Motor neuron (in vitro differentiated cells): ENCODE measurements at regions not wholly inside any gene's neighbourhood (a gene's known extent, or its start where the extent isn't known, plus 50 kb on each side); places are given as distances from the start of the nearest gene placed in this dataset.

Experiments
- ATAC-seq, 8 experiments: fragments of 200-7000 bp; cut with Tn5 transposase; replicated peaks in 6 of 8; 2 replicates each; pipeline ENCODE4 v1.8.0; 2021; ENCODE audit warnings: mild to moderate bottlenecking in 8 of 8, moderate library complexity in 8 of 8
- H3K27ac ChIP-seq, 2 donors: fragments of 250-450 bp; sonication (Bioruptor Pico); 2 replicates each; pipeline ENCODE4 v1.9.0; 2021; ENCODE audit warnings: antibody characterized with exemption in 2 of 2, mild to moderate bottlenecking in 2 of 2, moderate library complexity in 1 of 2
- H3K4me1 ChIP-seq, 2 donors: fragments of 250-450 bp; sonication (Bioruptor Pico); replicated peaks in 1 of 2; 2 replicates each; pipeline ENCODE4 v1.6.1; 2021; ENCODE audit warnings: antibody characterized with exemption in 2 of 2, mild to moderate bottlenecking in 2 of 2, moderate library complexity in 1 of 2
- H3K4me3 ChIP-seq, 5 donors: fragments of 250-450 bp; sonication (Bioruptor Pico); 2 replicates each; pipeline ENCODE4 v1.9.0; 2021; ENCODE audit warnings: antibody characterized with exemption in 5 of 5, mild to moderate bottlenecking in 5 of 5, moderate library complexity in 4 of 5
- WGBS, 10 experiments: fragments of 450-650 bp; shearing (Covaris generic); methylation state at CpG; one replicate each; pipeline ENCODE4 v1.0.0; 2022; 5-methylcytosine and 5-hydroxymethylcytosine counted together
- in situ Hi-C, 9 experiments: fragments of 400-800 bp; cut with MboI; loops; one replicate each; pipeline ENCODE4 v1.15.0; 2021; ENCODE audit warnings: low sequenced_read_pairs in 9 of 9, low pct_unique_long_range_greater_than_20kb in 2 of 9; ENCODE audit not compliant: unreplicated experiment in 9 of 9

GRCh38 chr1:55539652-55540512, 324.7 kb upstream of the USP24 start:
- H3K4me3 ChIP-seq, result no peak overlapping the region
- in situ Hi-C loops, result no loop called here

GRCh38 chr1:55538428-55538827, 323.3 kb upstream of the USP24 start:
- H3K27ac ChIP-seq, result no peak overlapping the region
- peaks cover 4 to 11% of the 10 kb centered on the region in 2 donors for H3K4me1 ChIP-seq
- peak in 2 of 8 experiments; percentile 35 to 66 for ATAC-seq
- H3K4me3 ChIP-seq, result no peak overlapping the region
- 29 to 100% (median 81%) methylated on average over 1 to 2 of the region's 2 CpGs; no CpG with 5 or more reads in 2 of the 10 experiments for WGBS, 10 experiments
- in situ Hi-C loops, result no loop called here

More at GRCh38 chr1:55539652-55540512, 324.7 kb upstream of the USP24 start:
- no peak overlapping the region for H3K27ac ChIP-seq
- peaks cover 0 to 4% of the 10 kb centered on the region in 2 donors for H3K4me1 ChIP-seq
- 25 to 100% (median 79%) methylated on average over 1 to 5 of the region's 5 CpGs; no CpG with 5 or more reads in 2 of the 10 experiments for WGBS, 10 experiments
- peak in 4 of 8 experiments; percentile 42 to 78 (median 61) for ATAC-seq

GRCh38 chr1:55536545-55536865, 321.3 kb upstream of the USP24 start:
- WGBS, 10 experiments, result 0 to 100% (median 90%) methylated on average over 1 to 2 of the region's 2 CpGs; no CpG with 5 or more reads in 1 of the 10 experiments
- Histone ChIP-seq H3K27ac (no peak overlapping the region), H3K4me3 (no peak overlapping the region), H3K4me1 (peaks cover 4 to 11% of the 10 kb centered on the region in 2 donors)
- peak in 1 of 8 experiments; percentile 48 for ATAC-seq
- in situ Hi-C loops, result no loop called here

GRCh38 chr1:55535724-55536544, 320.8 kb upstream of the USP24 start:
- no peak overlapping the region for H3K4me3 ChIP-seq
- ATAC-seq, result peak in 1 of 8 experiments; percentile 53
- 29 to 95% (median 79%) methylated on average over 1 to 4 of the region's 4 CpGs for WGBS, 10 experiments
- H3K4me1 ChIP-seq, result peaks cover 4 to 11% of the 10 kb centered on the region in 2 donors
- in situ Hi-C loops, result no loop called here
- H3K27ac ChIP-seq, result no peak overlapping the region

GRCh38 chr1:55534565-55535121, 319.5 kb upstream of the USP24 start:
- Histone ChIP-seq H3K4me3 (no peak overlapping the region), H3K27ac (no peak overlapping the region), H3K4me1 (peaks cover 0 to 11% of the 10 kb centered on the region in 2 donors)
- 85 to 100% (median 100%) methylated on average over 1 to 3 of the region's 3 CpGs; no CpG with 5 or more reads in 2 of the 10 experiments for WGBS, 10 experiments
- in situ Hi-C loops, result no loop called here
- ATAC-seq, result peak in 2 of 8 experiments; percentile 9 to 72

- no peak overlapping the region for H3K4me3 ChIP-seq
- ATAC-seq, result peak in 1 of 8 experiments; percentile 28
- in situ Hi-C loops, result no loop called here
- H3K27ac ChIP-seq, result no peak overlapping the region
- H3K4me1 ChIP-seq, result peaks cover 0 to 11% of the 10 kb centered on the region in 2 donors
Measured at GRCh38 chr1:55531644-55532043, 316.5 kb upstream of the USP24 start.

- Histone ChIP-seq H3K4me3 (no peak overlapping the region), H3K4me1 (peaks cover 0 to 11% of the 10 kb centered on the region in 2 donors), H3K27ac (no peak overlapping the region)
- WGBS, 10 experiments, result 71 to 100% (median 88%) methylated on average over 1 to 3 of the region's 3 CpGs; no CpG with 5 or more reads in 4 of the 10 experiments
- in situ Hi-C loops, result no loop called here
- ATAC-seq, result no peak
Measured at GRCh38 chr1:55530749-55531478, 315.8 kb upstream of the USP24 start.

- in situ Hi-C loops, result no loop called here
- ATAC-seq, result no peak
- peaks cover 0 to 3% of the 10 kb centered on the region in 2 donors for H3K4me1 ChIP-seq
- no peak overlapping the region for H3K4me3 ChIP-seq
- WGBS, 10 experiments, result 37 to 92% (median 73%) methylated on average over 2 to 4 of the region's 4 CpGs; no CpG with 5 or more reads in 1 of the 10 experiments
- H3K27ac ChIP-seq, result no peak overlapping the region
Measured at GRCh38 chr1:55529017-55529416, 313.9 kb upstream of the USP24 start.

- Histone ChIP-seq H3K4me1 (no peaks in the 10 kb centered on the region), H3K4me3 (no peak overlapping the region), H3K27ac (no peak overlapping the region)
- no peak for ATAC-seq
- WGBS, 10 experiments, result 43 to 100% (median 60%) methylated on average over 1 of the region's 1 CpG; no CpG with 5 or more reads in 5 of the 10 experiments
- in situ Hi-C loops, result no loop called here
Measured at GRCh38 chr1:55527831-55528230, 312.7 kb upstream of the USP24 start.

- in situ Hi-C loops, result no loop called here
- no peak for ATAC-seq
- 17 to 92% (median 80%) methylated on average over 1 to 3 of the region's 3 CpGs; no CpG with 5 or more reads in 2 of the 10 experiments for WGBS, 10 experiments
- Histone ChIP-seq H3K4me1 (no peaks in the 10 kb centered on the region), H3K27ac (no peak overlapping the region), H3K4me3 (no peak overlapping the region)
Measured at GRCh38 chr1:55526716-55527115, 311.6 kb upstream of the USP24 start.

- in situ Hi-C loops, result no loop called here
- ATAC-seq, result no peak
- H3K27ac ChIP-seq, result no peak overlapping the region
- H3K4me1 ChIP-seq, result no peaks in the 10 kb centered on the region
- no peak overlapping the region for H3K4me3 ChIP-seq
- 86 to 100% (median 94%) methylated on average over 1 to 4 of the region's 4 CpGs; no CpG with 5 or more reads in 2 of the 10 experiments for whole genome bisulfite sequencing, 10 experiments
Measured at GRCh38 chr1:55524006-55524405, 308.8 kb upstream of the USP24 start.

- no peak overlapping the region for H3K27ac ChIP-seq
- no peak overlapping the region for H3K4me3 ChIP-seq
- in situ Hi-C loops, result no loop called here
- WGBS, 10 experiments, result 40 to 63% (median 60%) methylated on average over 1 to 2 of the region's 2 CpGs; no CpG with 5 or more reads in 5 of the 10 experiments
- no peaks in the 10 kb centered on the region for H3K4me1 ChIP-seq
- ATAC-seq, result no peak
Measured at GRCh38 chr1:55522982-55523381, 307.8 kb upstream of the USP24 start.
